GM13976 (cell line): ENCODE measurements at regions not wholly inside any gene's neighbourhood (a gene's known extent, or its start where the extent isn't known, plus 50 kb on each side); places are given as distances from the start of the nearest gene placed in this dataset.

Source experiments
- DNase-seq: peaks from one replicate; pipeline ENCODE4 v3.0.0; 2012; ENCODE audit warnings: low spot score
- CTCF ChIP-seq: IDR thresholded peaks from 2 replicates; pipeline ENCODE4 v1.5.1; 2012; ENCODE audit warnings: borderline replicate concordance, mild to moderate bottlenecking; ENCODE audit not compliant: insufficient read depth; ENCODE audit errors: extremely low read depth, missing control alignments, control extremely low read depth
- in situ Hi-C: fragments of 300-500 bp; cut with MboI; formaldehyde crosslinking; loops from one replicate; pipeline ENCODE4 v1.12.0; 2022; ENCODE audit warnings: low sequenced_read_pairs, mixed read lengths, inconsistent platforms; ENCODE audit not compliant: unreplicated experiment

- TF ChIP-seq CTCF = no peak
- peak; percentile 10 for DNase-seq
- in situ Hi-C loops = no loop called here
These were observed 138.9 kb upstream of the CES5A start for GRCh38 chr16:56013962-56014552.

- in situ Hi-C loops = no loop called here
- DNase-seq = no peak
These were observed 137.3 kb upstream of the CES5A start for GRCh38 chr16:56012482-56012811.

GRCh38 chr16:56011808-56012481 is 136.8 kb upstream of the CES5A start:
- no peak for DNase-seq
- TF ChIP-seq CTCF = no peak
- in situ Hi-C loops = no loop called here

More at GRCh38 chr16:56012482-56012811, 137.3 kb upstream of the CES5A start:
- TF ChIP-seq CTCF = no peak

GRCh38 chr16:56005958-56006357 is 130.8 kb upstream of the CES5A start:
- in situ Hi-C loops = no loop called here
- no peak for DNase-seq
- no peak for TF ChIP-seq CTCF

- TF ChIP-seq CTCF = no peak
- no peak for DNase-seq
- in situ Hi-C loops = no loop called here
These were observed 124.5 kb upstream of the CES5A start for GRCh38 chr16:55999683-56000082.

GRCh38 chr16:55993088-55993487 is 117.9 kb upstream of the CES5A start:
- in situ Hi-C loops = no loop called here

More at GRCh38 chr16:55993088-55993487, 117.9 kb upstream of the CES5A start:
- TF ChIP-seq CTCF = no peak
- DNase-seq = no peak
